HCT116 (cell line): ENCODE measurements at regions not wholly inside any gene's neighbourhood (a gene's known extent, or its start where the extent isn't known, plus 50 kb on each side); places are given as distances from the start of the nearest gene placed in this dataset.
"Not testable (repeated sequence)": the region's sequence is repeated elsewhere in the genome, so short reads cannot be mapped to it uniquely, and the experiment has no call there.

ENCODE experiments used
- ATAC-seq: fragments of 200-7000 bp; cut with Tn5 transposase; 2 replicates; pipeline ENCODE4 v1.9.1; 2020; ENCODE audit warnings: mild to moderate bottlenecking, moderate library complexity
- BruUV-seq: library from RNA; stranded (reverse); fragments of 400-500 nt; replicated peaks from 2 replicates; lab custom pipeline; 2021; lab: Mats Ljungman, UMichigan
- CTCF ChIA-PET: fragments of 300-600 bp; sonication (Branson Sonifier 250); formaldehyde crosslinking; loops from one replicate; lab custom pipeline; 2021; ENCODE audit warnings: antibody characterized with exemption; lab: Charles Lee
- POLR2A ChIA-PET: fragments of 300-600, 350-600 bp; sonication (Branson Sonifier 250); formaldehyde crosslinking; loops from one replicate; lab custom pipeline; 2021; ENCODE audit warnings: antibody characterized with exemption; lab: Charles Lee
- RAD21 ChIA-PET, 2 experiments: fragments of 300-600 bp; sonication (Branson Sonifier 250); formaldehyde crosslinking; loops; one replicate each; lab custom pipeline; 2023; ENCODE audit warnings: low total read pairs in 2 of 2; ENCODE audit not compliant: uncharacterized antibody in 2 of 2, unreplicated experiment in 2 of 2, low non-redundant PET in 1 of 2; lab: Charles Lee
- DNase-seq: peaks from one replicate; pipeline ENCODE4 v3.0.0-alpha.2; 2010; ENCODE audit warnings: low read depth, low spot score
- H2AFZ ChIP-seq: fragments of 200-600 bp; shearing (Covaris generic), sonication (generic); 2 replicates; pipeline ENCODE4 v1.6.1; 2017; ENCODE audit warnings: low read depth, mixed run types, mixed read lengths, antibody characterized with exemption, low read length; ENCODE audit not compliant: poor library complexity, severe bottlenecking
- H3K27ac ChIP-seq: 2 replicates; pipeline ENCODE4 v1.5.1; 2012; ENCODE audit warnings: low read depth, low read length
- H3K27me3 ChIP-seq: fragments of 200-600 bp; sonication (generic); 2 replicates; pipeline ENCODE4 v1.6.1; 2016; ENCODE audit warnings: mixed run types, low read length, mixed read lengths; ENCODE audit not compliant: insufficient read depth
- H3K36me3 ChIP-seq, 2 experiments: fragments of 200-500 bp in 1 of 2; fragments of 200-600 bp in 1 of 2; sonication (Bioruptor generic) in 1 of 2; sonication (generic) in 1 of 2; 2 replicates each; pipeline versions ENCODE4 v1.5.1 to v1.6.1; 2014 to 2016; ENCODE audit warnings: low read length in 2 of 2, inconsistent platforms in 1 of 2, mixed read lengths in 1 of 2, mixed run types in 1 of 2; ENCODE audit not compliant: insufficient read depth in 2 of 2, control insufficient read depth in 1 of 2
- H3K4me1 ChIP-seq, 2 experiments: fragments of 200-600 bp in 1 of 2; sonication (generic) in 1 of 2; 2 replicates each; pipeline versions ENCODE4 v1.5.1 to v1.6.1; 2012 to 2017; ENCODE audit warnings: low read length in 2 of 2, inconsistent platforms in 1 of 2, mild to moderate bottlenecking in 1 of 2, mixed read lengths in 1 of 2, mixed run types in 1 of 2, moderate library complexity in 1 of 2; ENCODE audit not compliant: insufficient read depth in 2 of 2, control insufficient read depth in 1 of 2
- H3K4me2 ChIP-seq: fragments of 200-600 bp; sonication (generic); 2 replicates; pipeline ENCODE4 v1.6.1; 2017; ENCODE audit warnings: mixed run types, low read length, mixed read lengths
- H3K4me3 ChIP-seq, 2 experiments: fragments of 200-600 bp in 1 of 2; sonication (generic) in 1 of 2; replicated peaks in 1 of 2; 2 replicates each; pipeline ENCODE4 v1.5.1; 2011 to 2016; ENCODE audit warnings: low read length in 2 of 2, control low read depth in 1 of 2, low read depth in 1 of 2, mild to moderate bottlenecking in 1 of 2, mixed read lengths in 1 of 2, mixed run types in 1 of 2
- H3K79me2 ChIP-seq: fragments of 200-600 bp; sonication (generic); 2 replicates; pipeline ENCODE4 v1.6.1; 2017; ENCODE audit warnings: mild to moderate bottlenecking, mixed run types, low read length, moderate library complexity, mixed read lengths; ENCODE audit not compliant: insufficient read depth
- H3K9ac ChIP-seq: fragments of 200-600 bp; sonication (generic); 2 replicates; pipeline ENCODE4 v1.6.1; 2016; ENCODE audit warnings: low read length, mixed read lengths
- H3K9me2 ChIP-seq: fragments of 200-600 bp; sonication (generic), shearing (Covaris generic); 2 replicates; pipeline ENCODE4 v1.6.1; 2017; ENCODE audit warnings: mixed run types, mild to moderate bottlenecking, moderate library complexity; ENCODE audit not compliant: insufficient read depth
- H3K9me3 ChIP-seq, 2 experiments: fragments of 200-500 bp in 1 of 2; fragments of 200-600 bp in 1 of 2; sonication (Bioruptor generic) in 1 of 2; sonication (generic) in 1 of 2; 2 replicates each; pipeline ENCODE4 v1.6.1; 2014 to 2017; ENCODE audit warnings: low read length in 2 of 2, mixed read lengths in 2 of 2, inconsistent platforms in 1 of 2, low read depth in 1 of 2, mild to moderate bottlenecking in 1 of 2, mixed run types in 1 of 2, moderate library complexity in 1 of 2; ENCODE audit not compliant: control insufficient read depth in 1 of 2, insufficient read depth in 1 of 2
- H4K20me1 ChIP-seq: fragments of 200-600 bp; sonication (generic), shearing (Covaris generic); 2 replicates; pipeline ENCODE4 v1.6.1; 2017; ENCODE audit warnings: mixed run types, mild to moderate bottlenecking, moderate library complexity; ENCODE audit not compliant: insufficient read depth
- CBX3 ChIP-seq: IDR thresholded peaks from 2 replicates; pipeline ENCODE4 v1.6.1; 2012; ENCODE audit warnings: low read depth
- CEBPB ChIP-seq: IDR thresholded peaks from 2 replicates; pipeline ENCODE4 v1.6.1; 2012; ENCODE audit warnings: low read depth
- EGR1 ChIP-seq: IDR thresholded peaks from 2 replicates; pipeline ENCODE4 v1.6.1; 2012; ENCODE audit warnings: low read depth
- EZH2 ChIP-seq: fragments of 200-600 bp; sonication (generic); IDR thresholded peaks from 2 replicates; pipeline ENCODE4 v1.6.1; 2017; ENCODE audit warnings: antibody characterized with exemption, mixed run types
- POLR2A ChIP-seq: IDR thresholded peaks from 2 replicates; pipeline ENCODE4 v1.7.0; 2011; ENCODE audit warnings: borderline replicate concordance; ENCODE audit not compliant: insufficient read depth, insufficient read length; ENCODE audit errors: extremely low read depth
- SIN3A ChIP-seq: IDR thresholded peaks from 2 replicates; pipeline ENCODE4 v1.6.1; 2012; ENCODE audit warnings: low read depth
- SP1 ChIP-seq: IDR thresholded peaks from 2 replicates; pipeline ENCODE4 v1.6.1; 2012; ENCODE audit warnings: low read depth
- SRF ChIP-seq: IDR thresholded peaks from 2 replicates; pipeline ENCODE4 v1.6.1; 2012; ENCODE audit warnings: low read depth
- TCF7L2 ChIP-seq: IDR thresholded peaks from 2 replicates; pipeline ENCODE4 v1.7.0; 2011; ENCODE audit warnings: borderline replicate concordance, inconsistent platforms; ENCODE audit not compliant: insufficient read depth, insufficient read length; ENCODE audit errors: extremely low read depth
- ZFX ChIP-seq: fragments of 450-650 bp; IDR thresholded peaks from 2 replicates; pipeline ENCODE4 v1.6.1; 2017
- intact Hi-C: fragments of 100-400 bp; cut with micrococcal nuclease; formaldehyde crosslinking; loops from 2 replicates; pipeline ENCODE4 v1.10.0; 2022
- TF ChIP-seq, protein P1 (sequence below), 3 experiments: fragments of 200-600 bp in 1 of 3; sonication (generic) in 1 of 3; IDR thresholded peaks in 2 of 3; conservative IDR thresholded peaks in 1 of 3; 2 replicates each; pipeline ENCODE4 v1.5.1; 2012 to 2017; ENCODE audit warnings: low read depth in 2 of 3, low read length in 2 of 3, antibody characterized with exemption in 1 of 3, borderline replicate concordance in 1 of 3, control low read depth in 1 of 3, mild to moderate bottlenecking in 1 of 3, mixed read lengths in 1 of 3, mixed run types in 1 of 3, moderate library complexity in 1 of 3; ENCODE audit not compliant: insufficient read depth in 1 of 3
- TF ChIP-seq, protein P2 (sequence below): IDR thresholded peaks from 2 replicates; pipeline ENCODE4 v1.6.1; 2012

DNA sequence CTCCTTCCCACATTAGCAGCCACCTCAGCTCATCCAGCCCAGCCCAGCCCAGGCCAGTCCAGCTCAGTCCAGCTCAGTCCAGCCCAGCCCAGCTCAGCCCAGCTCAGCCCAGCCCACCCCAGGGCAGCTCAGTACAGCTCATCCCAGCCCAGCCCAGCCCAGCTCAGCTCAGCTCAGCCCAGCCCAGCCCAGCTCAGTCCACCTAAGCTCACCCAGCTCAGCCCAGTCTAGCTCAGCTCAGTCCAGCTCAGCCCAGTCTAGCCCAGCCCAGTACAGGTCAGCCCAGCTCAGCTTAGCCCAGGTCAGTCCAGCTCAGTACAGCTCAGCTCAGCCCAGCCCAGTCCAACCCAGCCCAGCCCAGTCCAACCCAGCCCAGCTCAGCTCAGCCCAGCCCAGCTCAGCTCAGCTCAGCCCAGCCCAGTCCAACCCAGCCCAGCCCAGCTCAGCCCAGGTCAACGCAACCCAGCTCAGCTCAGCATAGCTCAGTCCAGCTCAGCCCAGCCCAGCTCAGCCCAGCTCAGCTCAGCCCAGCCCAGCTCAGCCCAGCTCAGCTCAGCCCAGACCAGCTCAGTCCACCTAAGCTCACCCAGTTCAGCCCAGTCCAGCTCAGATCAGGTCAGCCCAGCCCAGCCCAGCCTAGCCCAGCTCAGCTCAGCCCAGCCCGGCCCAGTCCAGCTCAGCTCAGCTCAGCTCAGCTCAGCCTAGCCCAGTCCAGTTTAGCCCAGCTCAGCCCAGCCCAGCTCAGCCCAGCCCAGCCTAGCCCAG is 63.0 kb downstream of the TMEM121 start:
- ATAC-seq = peak; percentile 36
- Histone ChIP-seq H3K9me3 (no peaks in the 10 kb centered on the region), H3K9ac (no peak overlapping the region), H3K9me2 (no peaks in the 10 kb centered on the region), H4K20me1 (no peaks in the 10 kb centered on the region), H3K27ac (peak overlapping the region; percentile 27; the same call in 1 of the 2 replicates), H3K4me2 (no peak overlapping the region), H3K4me3 (no peak overlapping the region), H3K79me2 (no peaks in the 10 kb centered on the region), H3K36me3 (no peaks in the 10 kb centered on the region), H3K27me3 (no peaks in the 10 kb centered on the region), H2AFZ (no peak overlapping the region), H3K4me1 (peaks cover 0 to 9% of the 10 kb centered on the region in 2 experiments; a peak in 2 of 4 replicates)
- intact Hi-C loops = no loop called here
- ChIA-PET POLR2A (interaction anchor here (1.5 kb wide), 1 partner anchor 14 kb away, joined by 4 read pairs; no protein-coding TSS in a partner anchor), RAD21 (no interaction called here), CTCF (no interaction called here)
- BruUV-seq = no TSS peak
- DNase-seq = no peak
- no peak for TF ChIP-seq EGR1
- TF ChIP-seq EZH2 = no peak
- TF ChIP-seq TCF7L2 = no peak
- TF ChIP-seq, protein P1, sequence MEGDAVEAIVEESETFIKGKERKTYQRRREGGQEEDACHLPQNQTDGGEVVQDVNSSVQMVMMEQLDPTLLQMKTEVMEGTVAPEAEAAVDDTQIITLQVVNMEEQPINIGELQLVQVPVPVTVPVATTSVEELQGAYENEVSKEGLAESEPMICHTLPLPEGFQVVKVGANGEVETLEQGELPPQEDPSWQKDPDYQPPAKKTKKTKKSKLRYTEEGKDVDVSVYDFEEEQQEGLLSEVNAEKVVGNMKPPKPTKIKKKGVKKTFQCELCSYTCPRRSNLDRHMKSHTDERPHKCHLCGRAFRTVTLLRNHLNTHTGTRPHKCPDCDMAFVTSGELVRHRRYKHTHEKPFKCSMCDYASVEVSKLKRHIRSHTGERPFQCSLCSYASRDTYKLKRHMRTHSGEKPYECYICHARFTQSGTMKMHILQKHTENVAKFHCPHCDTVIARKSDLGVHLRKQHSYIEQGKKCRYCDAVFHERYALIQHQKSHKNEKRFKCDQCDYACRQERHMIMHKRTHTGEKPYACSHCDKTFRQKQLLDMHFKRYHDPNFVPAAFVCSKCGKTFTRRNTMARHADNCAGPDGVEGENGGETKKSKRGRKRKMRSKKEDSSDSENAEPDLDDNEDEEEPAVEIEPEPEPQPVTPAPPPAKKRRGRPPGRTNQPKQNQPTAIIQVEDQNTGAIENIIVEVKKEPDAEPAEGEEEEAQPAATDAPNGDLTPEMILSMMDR (IDR thresholded peaks at IDR 0.05 in 2 of 3, conservative IDR thresholded peaks at IDR 0.05 in 1 of 3; ENCODE audit: borderline replicate concordance in 1 of 3, insufficient read depth in 1 of 3, low read depth in 2 of 3, low read length in 2 of 3) = no peak
- TF ChIP-seq CEBPB = no peak
- no peak for TF ChIP-seq SP1
- TF ChIP-seq, protein P2, sequence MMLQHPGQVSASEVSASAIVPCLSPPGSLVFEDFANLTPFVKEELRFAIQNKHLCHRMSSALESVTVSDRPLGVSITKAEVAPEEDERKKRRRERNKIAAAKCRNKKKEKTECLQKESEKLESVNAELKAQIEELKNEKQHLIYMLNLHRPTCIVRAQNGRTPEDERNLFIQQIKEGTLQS = no peak
- no peak for TF ChIP-seq POLR2A
- no peak for TF ChIP-seq ZFX
- TF ChIP-seq SIN3A = no peak
- TF ChIP-seq CBX3 = no peak
- TF ChIP-seq SRF = no peak

DNA sequence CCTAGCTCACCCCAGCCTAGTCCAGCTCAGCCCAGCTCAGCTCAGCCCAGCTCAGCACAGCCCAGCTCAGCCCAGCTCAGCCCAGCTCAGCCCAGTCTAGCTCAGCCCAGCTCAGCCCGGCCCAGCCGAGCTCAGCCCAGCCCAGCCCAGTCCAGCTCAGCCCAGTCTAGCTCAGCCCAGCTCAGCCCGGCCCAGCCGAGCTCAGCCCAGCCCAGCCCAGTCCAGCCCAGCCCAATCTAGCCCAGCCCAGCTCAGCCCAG is 63.5 kb downstream of the TMEM121 start:
- RAD21 ChIA-PET, H3K9me3 ChIP-seq, intact Hi-C loops, ATAC-seq, H2AFZ ChIP-seq, DNase-seq, H3K9me2 ChIP-seq, H3K36me3 ChIP-seq, CTCF ChIA-PET, H3K27me3 ChIP-seq, H3K4me1 ChIP-seq, H3K4me3 ChIP-seq, H3K4me2 ChIP-seq, H3K79me2 ChIP-seq, BruUV-seq, H4K20me1 ChIP-seq, H3K9ac ChIP-seq: not testable (repeated sequence)
- peak overlapping the region; percentile 27; the same call in 1 of the 2 replicates for H3K27ac ChIP-seq
- POLR2A ChIA-PET = interaction anchor here (1.5 kb wide), 1 partner anchor 13 kb away, joined by 4 read pairs; no protein-coding TSS in a partner anchor
